ENCODE measurements at regions not wholly inside any gene's neighbourhood (a gene's known extent, or its start where the extent isn't known, plus 50 kb on each side); places are given as distances from the start of the nearest gene placed in this dataset.

DNA sequence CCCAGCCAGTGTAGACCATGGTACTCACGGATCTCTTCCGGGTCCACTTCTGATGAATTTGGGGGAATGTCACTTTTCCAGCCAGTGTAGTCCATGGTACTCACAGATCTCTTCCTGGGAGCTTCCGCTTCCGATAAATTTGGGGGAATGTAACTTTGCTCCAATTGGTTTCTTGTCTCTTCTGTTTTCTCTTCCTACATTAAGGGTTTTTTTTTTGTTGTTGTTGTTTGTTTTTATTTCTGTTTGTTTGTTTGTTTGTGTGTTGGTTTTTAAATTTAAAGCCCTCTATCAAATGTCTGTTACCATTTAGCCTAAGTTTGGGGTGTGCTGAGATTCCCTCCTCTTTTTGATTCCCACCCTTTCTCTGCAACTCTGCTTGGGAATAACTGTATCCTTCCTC is 475.8 kb upstream of the FZD8 start:
- TF ChIP-seq, protein P1, sequence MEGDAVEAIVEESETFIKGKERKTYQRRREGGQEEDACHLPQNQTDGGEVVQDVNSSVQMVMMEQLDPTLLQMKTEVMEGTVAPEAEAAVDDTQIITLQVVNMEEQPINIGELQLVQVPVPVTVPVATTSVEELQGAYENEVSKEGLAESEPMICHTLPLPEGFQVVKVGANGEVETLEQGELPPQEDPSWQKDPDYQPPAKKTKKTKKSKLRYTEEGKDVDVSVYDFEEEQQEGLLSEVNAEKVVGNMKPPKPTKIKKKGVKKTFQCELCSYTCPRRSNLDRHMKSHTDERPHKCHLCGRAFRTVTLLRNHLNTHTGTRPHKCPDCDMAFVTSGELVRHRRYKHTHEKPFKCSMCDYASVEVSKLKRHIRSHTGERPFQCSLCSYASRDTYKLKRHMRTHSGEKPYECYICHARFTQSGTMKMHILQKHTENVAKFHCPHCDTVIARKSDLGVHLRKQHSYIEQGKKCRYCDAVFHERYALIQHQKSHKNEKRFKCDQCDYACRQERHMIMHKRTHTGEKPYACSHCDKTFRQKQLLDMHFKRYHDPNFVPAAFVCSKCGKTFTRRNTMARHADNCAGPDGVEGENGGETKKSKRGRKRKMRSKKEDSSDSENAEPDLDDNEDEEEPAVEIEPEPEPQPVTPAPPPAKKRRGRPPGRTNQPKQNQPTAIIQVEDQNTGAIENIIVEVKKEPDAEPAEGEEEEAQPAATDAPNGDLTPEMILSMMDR (IDR thresholded peaks at IDR 0.05): no peak
- TF ChIP-seq POLR2A (IDR thresholded peaks at IDR 0.05): no peak

All from lower leg skin (tissue), 3 donors.